EH (cell line): ENCODE measurements at regions not wholly inside any gene's neighbourhood (a gene's known extent, or its start where the extent isn't known, plus 50 kb on each side); places are given as distances from the start of the nearest gene placed in this dataset.
"Not testable (repeated sequence)": the region's sequence is repeated elsewhere in the genome, so short reads cannot be mapped to it uniquely, and the experiment has no call there.

Source experiments
- DNase-seq: peaks from one replicate; pipeline ENCODE4 v3.0.0-alpha.2; 2015; ENCODE audit warnings: low read depth

- no peak for DNase-seq
Measured at GRCh38 chr3:124137216-124137615, 145.3 kb upstream of the ROPN1 start.

- no peak for DNase-seq
Measured at GRCh38 chr3:124138148-124138547, 146.2 kb upstream of the ROPN1 start.

GRCh38 chr3:124140746-124141145, 148.8 kb upstream of the ROPN1 start:
- peak; percentile 17 for DNase-seq

GRCh38 chr3:124142389-124142970, 150.6 kb upstream of the ROPN1 start:
- DNase-seq = peak; percentile 11

DNA sequence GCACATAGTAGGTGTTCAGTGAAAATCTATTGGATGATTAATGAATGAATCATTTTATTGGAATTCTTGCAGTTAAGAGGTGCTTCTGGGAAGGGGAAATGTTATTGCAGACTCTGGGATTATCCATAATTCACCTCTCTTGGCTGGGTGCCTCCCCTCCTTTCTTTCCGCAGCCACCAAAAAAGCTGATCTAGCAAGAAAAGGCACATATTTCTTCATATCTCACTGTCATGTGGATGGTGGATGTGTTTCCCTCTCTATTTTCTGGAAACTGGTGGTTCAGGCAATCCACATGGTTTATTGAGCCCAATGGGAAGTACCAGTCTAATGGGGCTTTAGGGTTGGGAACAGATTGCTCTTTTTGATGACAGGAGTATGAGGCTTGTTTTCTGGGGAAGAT, 151.1 kb upstream of the ROPN1 start:
- DNase-seq = no peak

GRCh38 chr3:124144035-124144814, 152.3 kb upstream of the ROPN1 start:
- no peak for DNase-seq

- no peak for DNase-seq
Measured at GRCh38 chr3:124147429-124147828, 155.5 kb upstream of the ROPN1 start.

GRCh38 chr3:124147946-124148345, 156.0 kb upstream of the ROPN1 start:
- DNase-seq = peak; percentile 43

- DNase-seq = no peak
Measured at GRCh38 chr3:124149081-124149480, 157.2 kb upstream of the ROPN1 start.

- DNase-seq = no peak
Measured at GRCh38 chr3:124149771-124150170, 157.8 kb upstream of the ROPN1 start.

- not testable (repeated sequence) for DNase-seq
Measured at GRCh38 chr3:124152891-124153290, 161.0 kb upstream of the ROPN1 start.

DNA sequence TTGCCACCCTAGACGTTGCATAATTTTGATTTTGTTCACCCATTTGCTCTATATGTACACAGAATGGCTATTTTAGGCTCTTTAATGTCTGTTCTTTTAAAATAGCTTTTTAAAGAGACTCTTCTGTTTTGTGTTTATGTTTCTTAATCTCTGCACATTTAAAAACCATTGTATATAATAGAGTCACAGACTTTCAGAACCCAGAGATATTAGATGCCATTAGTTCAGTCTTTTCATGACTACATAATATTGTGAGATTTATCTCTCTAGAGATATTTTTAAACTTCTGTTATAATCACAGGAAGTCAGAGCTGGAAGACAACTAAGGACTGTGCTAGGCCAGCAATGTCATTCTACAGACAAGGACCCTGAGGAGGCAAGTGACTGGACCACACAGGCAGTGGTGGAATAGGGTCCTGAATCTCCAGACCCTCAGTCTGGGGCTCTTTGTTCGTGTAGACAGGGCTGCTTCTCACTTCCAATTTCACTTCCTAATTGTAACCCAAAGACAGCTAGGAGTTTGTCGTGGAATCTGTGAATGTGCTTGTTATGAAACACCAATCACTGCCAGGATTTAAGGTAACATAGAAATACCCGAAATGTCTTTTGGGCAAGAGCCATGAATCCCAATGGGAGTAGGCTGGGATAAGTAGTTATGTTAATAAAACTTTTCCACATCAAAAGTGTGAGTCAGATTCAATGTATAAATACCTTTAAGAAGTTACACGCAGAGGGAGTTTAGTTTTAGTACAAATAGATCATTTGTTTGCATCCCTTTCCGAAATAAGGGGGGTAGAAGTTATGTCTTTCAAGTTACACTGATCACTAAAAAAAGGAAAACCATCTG, 165.2 kb upstream of the ROPN1 start:
- DNase-seq = no peak

- DNase-seq = no peak
Measured at GRCh38 chr3:124157748-124158147, 165.8 kb upstream of the ROPN1 start.

- DNase-seq = no peak
Measured at GRCh38 chr3:124158168-124158881, 166.4 kb upstream of the ROPN1 start.

DNA sequence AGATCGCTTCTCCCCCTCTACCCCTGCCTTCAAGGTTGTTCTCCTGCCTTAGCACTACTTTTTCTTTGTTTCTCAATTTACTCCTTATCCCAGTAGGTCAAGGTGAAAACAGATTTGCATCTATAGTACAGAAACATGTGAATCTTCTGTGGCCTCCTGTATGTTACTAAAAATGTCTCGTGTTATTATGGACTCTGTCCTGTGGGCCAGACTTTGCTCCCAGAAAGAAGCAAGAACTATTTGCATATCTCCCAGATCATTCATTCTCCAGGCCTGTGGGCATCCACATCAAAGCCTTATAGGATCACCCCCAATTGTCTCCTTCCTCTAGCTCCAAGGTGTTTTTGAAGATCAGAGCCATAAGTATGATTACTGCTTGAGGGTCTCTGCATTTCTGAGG, 169.5 kb upstream of the ROPN1 start:
- DNase-seq = no peak

- DNase-seq = no peak
Measured at GRCh38 chr3:124163689-124164088, 171.8 kb upstream of the ROPN1 start.

DNA sequence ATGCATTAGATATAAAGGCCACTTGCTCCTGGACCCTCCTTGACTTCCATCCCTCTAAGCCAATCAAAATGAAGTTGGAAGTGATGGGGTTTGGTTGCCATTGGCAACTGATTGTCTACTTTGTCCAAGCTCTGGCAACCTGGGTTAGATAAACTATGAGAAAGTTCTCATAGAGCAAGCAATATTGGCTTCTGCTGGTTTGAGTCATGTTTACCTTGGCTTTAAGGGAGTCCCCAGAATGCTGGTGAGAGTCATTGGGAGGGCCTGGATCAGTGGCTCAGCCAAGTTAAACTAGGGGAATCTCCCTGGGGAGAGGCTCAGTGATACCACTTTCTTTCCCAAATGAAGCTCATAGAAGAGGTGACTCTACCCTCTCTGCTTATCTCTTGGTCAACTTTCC, 176.3 kb upstream of the ROPN1 start:
- DNase-seq = peak; percentile 39

- DNase-seq = no peak
Measured at GRCh38 chr3:124172283-124172682, 180.4 kb upstream of the ROPN1 start.

DNA sequence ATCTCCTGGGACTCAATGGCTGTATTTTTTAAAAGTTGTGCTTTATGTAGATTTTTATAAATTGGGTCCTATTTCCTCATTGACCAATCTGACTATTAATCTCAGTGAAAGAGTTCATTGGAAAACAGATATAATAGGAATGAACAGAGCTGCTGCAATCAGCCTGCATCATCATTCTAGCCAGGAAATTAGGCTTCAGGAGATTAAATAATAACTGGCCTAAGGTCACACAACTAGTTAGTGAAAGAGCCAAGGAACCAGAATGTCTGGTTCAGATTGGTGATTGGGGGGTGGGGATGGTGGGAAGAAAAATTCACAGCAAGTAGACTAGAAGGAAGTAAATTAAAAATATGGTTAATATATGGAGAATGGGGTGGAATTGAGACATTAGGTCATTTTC, 180.9 kb upstream of the ROPN1 start:
- DNase-seq = no peak

DNA sequence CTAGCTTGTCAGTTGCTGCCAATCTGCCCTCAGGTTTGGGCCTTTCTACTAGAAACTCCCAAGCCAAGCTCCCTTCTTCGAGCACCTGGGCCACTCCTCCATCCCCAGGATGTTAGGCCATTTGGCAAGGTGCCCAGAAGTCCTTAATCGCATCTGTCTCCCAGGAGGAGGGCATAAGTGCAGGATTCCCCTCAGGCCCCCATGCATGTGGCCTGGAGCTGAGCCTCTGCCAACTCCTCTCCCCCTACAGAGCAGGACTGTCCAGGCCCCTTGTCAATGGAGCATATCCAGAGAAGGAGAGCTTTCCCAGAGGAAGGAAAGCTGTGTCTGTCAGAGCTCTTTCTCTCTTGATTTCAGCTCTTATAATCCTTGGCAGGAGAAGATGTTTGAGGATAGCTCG, 182.6 kb upstream of the ROPN1 start:
- peak; percentile 4 for DNase-seq

- no peak for DNase-seq
Measured at GRCh38 chr3:124174910-124175874, 183.3 kb upstream of the ROPN1 start.
